Memory B cell (primary cell): ENCODE measurements at regions not wholly inside any gene's neighbourhood (a gene's known extent, or its start where the extent isn't known, plus 50 kb on each side); places are given as distances from the start of the nearest gene placed in this dataset.
"Not testable (repeated sequence)": the region's sequence is repeated elsewhere in the genome, so short reads cannot be mapped to it uniquely, and the experiment has no call there.

Experiments used
- ATAC-seq: fragments of 150-1000 bp; cut with Tn5 transposase; 2 replicates; pipeline ENCODE4 v1.10.0; 2021; ENCODE audit warnings: low read depth, mild to moderate bottlenecking, moderate library complexity
- DNase-seq, 2 donors: peaks; one replicate each; pipeline ENCODE4 v3.0.0; 2022; ENCODE audit warnings: low spot score in 2 of 2
- H3K27ac Mint-ChIP-seq: one replicate; pipeline ENCODE4 v1.8.0; 2022; ENCODE audit warnings: mild to moderate bottlenecking, moderate library complexity, mixed read lengths
- H3K27me3 Mint-ChIP-seq: one replicate; pipeline ENCODE4 v1.8.0; 2022; ENCODE audit warnings: mixed read lengths
- H3K36me3 Mint-ChIP-seq: one replicate; pipeline ENCODE4 v1.8.0; 2022; ENCODE audit warnings: mild to moderate bottlenecking, mixed read lengths
- H3K4me1 Mint-ChIP-seq: one replicate; pipeline ENCODE4 v1.8.0; 2022; ENCODE audit warnings: mixed read lengths
- H3K4me3 Mint-ChIP-seq: one replicate; pipeline ENCODE4 v1.8.0; 2022; ENCODE audit warnings: mild to moderate bottlenecking, moderate library complexity, mixed read lengths
- H3K9me3 Mint-ChIP-seq: one replicate; pipeline ENCODE4 v1.8.0; 2022; ENCODE audit warnings: mixed read lengths

- Mint-ChIP-seq H3K27me3 (no peaks in the 10 kb centered on the region), H3K9me3 (peaks cover 1% of the 10 kb centered on the region), H3K4me3 (no peak overlapping the region), H3K36me3 (no peaks in the 10 kb centered on the region), H3K4me1 (no peaks in the 10 kb centered on the region), H3K27ac (no peak overlapping the region)
- DNase-seq: no peak
- no peak for ATAC-seq
These were observed 1067.2 kb downstream of the TMTC2 start for GRCh38 chr12:83753904-83754303.

- Mint-ChIP-seq H3K4me1 (no peaks in the 10 kb centered on the region), H3K4me3 (no peak overlapping the region), H3K27ac (no peak overlapping the region), H3K36me3 (no peaks in the 10 kb centered on the region), H3K27me3 (no peaks in the 10 kb centered on the region), H3K9me3 (peaks cover 1% of the 10 kb centered on the region)
- DNase-seq: no peak
- no peak for ATAC-seq
These were observed 1066.5 kb downstream of the TMTC2 start for GRCh38 chr12:83753205-83753604.

GRCh38 chr12:83739607-83740006, 1052.9 kb downstream of the TMTC2 start:
- ATAC-seq (no peak), DNase-seq (no peak)
- Mint-ChIP-seq H3K9me3 (peaks cover 7% of the 10 kb centered on the region), H3K4me1 (no peaks in the 10 kb centered on the region), H3K36me3 (no peaks in the 10 kb centered on the region), H3K27me3 (no peaks in the 10 kb centered on the region), H3K4me3 (no peak overlapping the region), H3K27ac (no peak overlapping the region)

GRCh38 chr12:83710851-83711250, 1024.1 kb downstream of the TMTC2 start:
- H3K36me3 Mint-ChIP-seq: no peaks in the 10 kb centered on the region
- DNase-seq (no peak), ATAC-seq (no peak)
- H3K4me1 Mint-ChIP-seq: no peaks in the 10 kb centered on the region
- peaks cover 9% of the 10 kb centered on the region for H3K9me3 Mint-ChIP-seq
- H3K27me3 Mint-ChIP-seq: no peaks in the 10 kb centered on the region
- no peak overlapping the region for H3K27ac Mint-ChIP-seq
- H3K4me3 Mint-ChIP-seq: no peak overlapping the region

GRCh38 chr12:83709899-83710298, 1023.2 kb downstream of the TMTC2 start:
- Mint-ChIP-seq H3K9me3 (peaks cover 8% of the 10 kb centered on the region), H3K27me3 (no peaks in the 10 kb centered on the region), H3K27ac (no peak overlapping the region), H3K4me1 (no peaks in the 10 kb centered on the region), H3K36me3 (no peaks in the 10 kb centered on the region), H3K4me3 (no peak overlapping the region)
- ATAC-seq: no peak
- no peak for DNase-seq

GRCh38 chr12:83700838-83701237, 1014.1 kb downstream of the TMTC2 start:
- no peaks in the 10 kb centered on the region for H3K4me1 Mint-ChIP-seq
- no peaks in the 10 kb centered on the region for H3K36me3 Mint-ChIP-seq
- no peak overlapping the region for H3K4me3 Mint-ChIP-seq
- DNase-seq (no peak), ATAC-seq (no peak)
- peaks cover 7% of the 10 kb centered on the region for H3K9me3 Mint-ChIP-seq
- H3K27ac Mint-ChIP-seq: no peak overlapping the region
- no peaks in the 10 kb centered on the region for H3K27me3 Mint-ChIP-seq

GRCh38 chr12:83696311-83696710, 1009.6 kb downstream of the TMTC2 start:
- not testable (repeated sequence) for H3K9me3 Mint-ChIP-seq, H3K4me1 Mint-ChIP-seq, H3K4me3 Mint-ChIP-seq, H3K36me3 Mint-ChIP-seq, DNase-seq, H3K27ac Mint-ChIP-seq, H3K27me3 Mint-ChIP-seq, ATAC-seq

- ATAC-seq: no peak
- DNase-seq: no peak
- peaks cover 12% of the 10 kb centered on the region for H3K9me3 Mint-ChIP-seq
- no peaks in the 10 kb centered on the region for H3K27me3 Mint-ChIP-seq
- no peak overlapping the region for H3K27ac Mint-ChIP-seq
- H3K36me3 Mint-ChIP-seq: no peaks in the 10 kb centered on the region
- H3K4me3 Mint-ChIP-seq: no peak overlapping the region
- H3K4me1 Mint-ChIP-seq: no peaks in the 10 kb centered on the region
These were observed 1005.0 kb downstream of the TMTC2 start for GRCh38 chr12:83691730-83692129.

- DNase-seq: no peak
- no peak for ATAC-seq
- Mint-ChIP-seq H3K4me1 (no peaks in the 10 kb centered on the region), H3K4me3 (no peak overlapping the region), H3K27me3 (no peaks in the 10 kb centered on the region), H3K9me3 (peaks cover 12% of the 10 kb centered on the region), H3K36me3 (no peaks in the 10 kb centered on the region), H3K27ac (no peak overlapping the region)
These were observed 1003.8 kb downstream of the TMTC2 start for GRCh38 chr12:83690465-83690864.

GRCh38 chr12:83689333-83689732, 1002.6 kb downstream of the TMTC2 start:
- ATAC-seq (no peak), DNase-seq (no peak)
- Mint-ChIP-seq H3K4me3 (no peak overlapping the region), H3K27me3 (no peaks in the 10 kb centered on the region), H3K36me3 (no peaks in the 10 kb centered on the region), H3K27ac (no peak overlapping the region), H3K4me1 (no peaks in the 10 kb centered on the region), H3K9me3 (peaks cover 12% of the 10 kb centered on the region)

GRCh38 chr12:83676781-83677295, 990.1 kb downstream of the TMTC2 start:
- no peak overlapping the region for H3K27ac Mint-ChIP-seq

GRCh38 chr12:83666690-83667089, 980.0 kb downstream of the TMTC2 start:
- Mint-ChIP-seq H3K36me3 (no peaks in the 10 kb centered on the region), H3K27ac (no peak overlapping the region), H3K4me1 (no peaks in the 10 kb centered on the region)

More at GRCh38 chr12:83676781-83677295, 990.1 kb downstream of the TMTC2 start:
- ATAC-seq (no peak), DNase-seq (no peak)
- Mint-ChIP-seq H3K36me3 (no peaks in the 10 kb centered on the region), H3K9me3 (no peaks in the 10 kb centered on the region), H3K27me3 (no peaks in the 10 kb centered on the region), H3K4me3 (no peak overlapping the region), H3K4me1 (no peaks in the 10 kb centered on the region)

GRCh38 chr12:83665634-83666218, 979.0 kb downstream of the TMTC2 start:
- Mint-ChIP-seq H3K4me1 (no peaks in the 10 kb centered on the region), H3K27me3 (no peaks in the 10 kb centered on the region), H3K9me3 (no peaks in the 10 kb centered on the region), H3K36me3 (no peaks in the 10 kb centered on the region), H3K27ac (no peak overlapping the region), H3K4me3 (no peak overlapping the region)
- ATAC-seq: no peak
- no peak for DNase-seq

More at GRCh38 chr12:83666690-83667089, 980.0 kb downstream of the TMTC2 start:
- DNase-seq (no peak), ATAC-seq (no peak)
- Mint-ChIP-seq H3K4me3 (no peak overlapping the region), H3K9me3 (no peaks in the 10 kb centered on the region), H3K27me3 (no peaks in the 10 kb centered on the region)

- no peak for ATAC-seq
These were observed 977.9 kb downstream of the TMTC2 start for GRCh38 chr12:83664650-83665049.

GRCh38 chr12:83660727-83661358, 974.1 kb downstream of the TMTC2 start:
- H3K27ac Mint-ChIP-seq: no peak overlapping the region
- ATAC-seq (no peak), DNase-seq (no peak)
- H3K9me3 Mint-ChIP-seq: no peaks in the 10 kb centered on the region
- no peaks in the 10 kb centered on the region for H3K27me3 Mint-ChIP-seq
- no peaks in the 10 kb centered on the region for H3K4me1 Mint-ChIP-seq
- H3K36me3 Mint-ChIP-seq: no peaks in the 10 kb centered on the region
- no peak overlapping the region for H3K4me3 Mint-ChIP-seq

More at GRCh38 chr12:83664650-83665049, 977.9 kb downstream of the TMTC2 start:
- no peaks in the 10 kb centered on the region for H3K36me3 Mint-ChIP-seq
- no peak for DNase-seq
- no peaks in the 10 kb centered on the region for H3K9me3 Mint-ChIP-seq
- H3K4me1 Mint-ChIP-seq: no peaks in the 10 kb centered on the region
- H3K27ac Mint-ChIP-seq: no peak overlapping the region
- no peaks in the 10 kb centered on the region for H3K27me3 Mint-ChIP-seq
- H3K4me3 Mint-ChIP-seq: no peak overlapping the region
